GM21786 (cell line): ENCODE measurements at regions not wholly inside any gene's neighbourhood (a gene's known extent, or its start where the extent isn't known, plus 50 kb on each side); places are given as distances from the start of the nearest gene placed in this dataset.
A peak's percentile ranks its signal among the peaks of the same experiment; 100 is the strongest.
"Not testable (repeated sequence)": the region's sequence is repeated elsewhere in the genome, so short reads cannot be mapped to it uniquely, and the experiment has no call there.

Source experiments
- ATAC-seq: cut with Tn5 transposase; IDR thresholded peaks from one replicate; pipeline ENCODE4 v1.9.1; 2021; ENCODE audit not compliant: unreplicated experiment

DNA sequence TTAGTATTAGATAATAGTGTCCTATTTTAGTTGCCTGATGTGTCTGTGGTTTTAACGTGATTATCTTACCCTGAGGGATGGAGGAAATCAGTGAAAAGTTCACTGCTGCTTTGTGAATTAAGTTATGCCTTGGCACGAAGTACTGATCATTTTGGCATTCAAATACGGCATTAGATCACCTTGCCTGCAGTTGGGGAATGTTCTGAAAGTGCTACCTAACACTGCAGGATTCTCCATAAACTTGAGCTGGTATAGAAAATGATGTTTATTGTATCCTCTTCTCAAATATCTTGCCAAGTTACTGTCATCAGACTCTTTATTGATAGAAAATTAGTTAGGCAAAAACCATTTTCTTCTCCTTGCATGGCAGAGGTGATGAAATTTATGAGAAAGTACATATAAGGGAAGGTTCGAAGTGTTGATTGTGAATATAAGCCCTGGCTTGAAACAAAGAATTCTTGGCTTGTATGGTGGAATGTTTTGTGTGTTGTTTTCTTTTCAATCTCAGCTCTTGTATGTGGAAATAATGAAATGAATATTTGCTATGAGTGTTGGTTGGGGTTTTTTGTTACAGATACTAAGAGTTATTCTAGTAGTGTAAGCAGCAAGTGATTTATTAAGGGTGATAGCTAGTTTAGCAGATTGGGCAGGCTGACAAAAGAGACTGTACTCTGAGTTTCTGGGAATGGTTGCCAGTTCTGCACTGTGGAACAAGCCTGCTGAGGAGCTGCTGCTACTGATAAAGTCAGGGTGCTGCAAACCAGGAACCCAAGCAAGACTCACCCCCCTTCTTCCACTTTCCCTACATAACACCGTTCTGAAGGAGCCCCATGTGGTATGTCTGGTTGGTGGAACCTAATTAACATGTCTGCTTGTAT is 448.3 kb downstream of the PCNX1 start:
- ATAC-seq = no peak

DNA sequence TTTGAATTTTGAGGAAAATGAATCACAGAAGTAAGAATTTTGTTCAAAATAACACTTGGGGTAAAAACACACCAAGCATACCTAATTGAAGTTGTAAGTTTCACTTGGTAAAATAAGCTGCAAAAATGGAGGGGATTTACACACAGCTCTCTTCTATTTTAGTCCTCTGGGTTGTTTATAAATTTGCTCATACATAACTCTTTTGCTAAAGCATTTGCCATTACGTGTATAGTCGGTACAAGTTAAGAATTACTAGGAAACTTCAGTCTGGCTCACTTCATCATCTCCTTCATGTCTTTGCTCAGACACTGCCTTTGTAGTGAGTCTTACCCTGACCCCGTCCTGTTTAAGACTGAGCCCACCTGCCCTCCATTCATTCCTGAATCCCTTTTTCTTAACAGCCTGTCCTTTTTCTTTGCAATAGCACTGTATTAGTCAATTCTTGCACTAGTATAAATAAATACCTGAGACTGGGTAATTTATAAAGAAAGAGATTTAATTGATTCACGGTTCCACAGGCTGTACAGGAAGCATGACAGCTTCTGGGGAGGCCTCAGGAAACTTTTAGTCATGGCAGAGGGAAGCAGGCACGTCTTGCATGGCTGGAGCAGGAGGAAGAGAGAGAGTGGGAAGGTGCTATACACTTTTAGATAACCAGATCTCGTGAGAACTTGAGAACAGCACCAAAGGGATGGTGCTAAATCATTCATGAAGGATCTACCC is 451.1 kb downstream of the PCNX1 start:
- ATAC-seq = no peak

DNA sequence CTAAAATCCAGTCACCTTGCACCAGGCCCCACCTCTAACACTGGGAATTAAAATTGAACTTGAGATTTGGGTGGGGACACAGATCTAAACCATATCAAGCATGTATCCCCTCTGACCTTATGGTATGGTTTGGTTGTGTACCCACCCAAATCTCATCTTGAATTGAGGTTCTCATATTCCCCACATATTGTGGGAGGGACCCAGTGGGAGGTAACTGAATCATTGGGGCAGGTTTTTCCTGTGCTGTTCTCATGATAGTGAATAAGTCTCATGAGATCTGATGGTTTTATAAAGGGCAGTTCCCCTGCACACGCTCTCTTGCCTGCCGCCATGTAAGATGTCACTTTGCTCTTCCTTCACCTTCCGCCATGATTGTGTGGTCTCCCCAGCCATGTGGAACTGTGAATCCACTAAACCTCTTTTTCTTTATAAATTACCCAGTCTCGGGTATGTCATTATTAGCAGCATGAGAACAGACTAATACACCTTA is 451.7 kb downstream of the PCNX1 start:
- ATAC-seq = not testable (repeated sequence)

DNA sequence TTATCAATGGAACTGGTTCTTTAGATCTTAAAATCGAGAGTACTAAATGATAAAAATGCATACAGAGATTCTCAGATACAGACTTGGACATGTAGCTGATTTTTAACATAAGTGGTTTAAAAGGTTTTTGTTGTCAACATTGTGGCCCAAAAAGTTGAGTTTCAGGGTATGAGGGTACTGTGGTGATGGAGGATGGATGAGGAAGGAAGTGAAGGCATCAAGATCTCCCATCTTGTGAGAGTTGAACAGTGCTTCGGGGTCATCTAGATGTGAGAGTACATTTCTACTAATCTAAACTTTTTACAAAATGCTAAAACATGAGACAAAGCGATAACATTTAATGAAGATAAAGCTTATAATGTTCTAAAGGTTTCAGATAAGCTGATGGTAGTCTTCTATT is 452.6 kb downstream of the PCNX1 start:
- ATAC-seq = no peak

DNA sequence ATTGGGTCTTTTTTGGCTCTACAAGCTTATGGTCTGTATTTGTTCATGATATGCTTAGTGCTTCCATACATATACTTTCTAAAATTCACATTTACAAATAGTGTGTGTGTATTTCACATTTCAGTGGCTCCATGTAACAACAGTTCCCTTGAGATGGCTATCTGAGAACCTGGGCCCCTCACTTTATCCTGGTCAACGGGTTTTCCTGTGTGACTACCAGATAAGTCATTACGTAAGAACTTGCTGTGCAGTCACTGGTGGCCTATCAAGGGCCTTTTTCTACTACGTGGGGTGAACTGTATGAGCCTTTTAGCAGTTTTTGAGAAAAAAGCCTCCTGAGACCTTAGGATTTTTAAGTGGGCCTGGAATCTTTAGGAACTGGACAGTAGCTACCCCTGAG is 454.1 kb downstream of the PCNX1 start:
- ATAC-seq = no peak

DNA sequence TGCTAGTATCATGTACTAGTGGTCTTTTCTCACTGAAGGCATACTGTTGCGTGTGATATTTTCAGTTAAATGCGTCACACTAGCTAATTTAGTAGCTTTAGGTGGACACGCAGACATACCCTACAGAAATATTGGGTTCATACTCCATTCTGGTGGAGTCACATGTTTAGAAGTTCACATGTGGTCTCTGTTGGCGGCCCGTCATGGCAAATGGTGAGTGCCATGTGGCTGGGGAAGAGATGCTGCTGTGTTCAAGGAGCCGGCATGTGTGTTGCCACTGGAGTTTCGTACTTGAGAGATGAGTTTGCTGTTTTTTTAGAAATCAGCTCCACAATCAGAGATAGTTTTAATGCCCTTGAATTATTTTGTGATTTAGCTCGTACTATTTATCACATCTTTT is 454.6 kb downstream of the PCNX1 start:
- no peak for ATAC-seq

DNA sequence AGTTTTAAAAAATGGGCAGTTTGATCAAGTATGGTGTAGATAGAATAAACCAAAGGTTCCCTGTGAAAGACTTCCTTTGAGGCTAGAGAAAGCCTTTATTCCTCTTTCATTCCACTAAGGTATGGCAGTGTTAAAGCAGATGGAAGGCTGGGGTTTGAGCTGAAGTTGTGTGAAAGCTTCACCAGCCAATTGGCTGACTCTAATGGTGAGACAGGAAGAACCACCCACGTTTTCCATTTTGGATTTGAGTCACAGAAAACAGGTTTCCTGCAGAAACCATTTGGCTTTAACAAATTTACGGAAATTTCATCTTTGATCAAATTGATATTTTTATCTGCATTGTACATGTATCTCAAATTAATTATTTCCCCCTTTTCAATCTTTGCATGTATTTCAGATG is 455.0 kb downstream of the PCNX1 start:
- ATAC-seq = no peak

DNA sequence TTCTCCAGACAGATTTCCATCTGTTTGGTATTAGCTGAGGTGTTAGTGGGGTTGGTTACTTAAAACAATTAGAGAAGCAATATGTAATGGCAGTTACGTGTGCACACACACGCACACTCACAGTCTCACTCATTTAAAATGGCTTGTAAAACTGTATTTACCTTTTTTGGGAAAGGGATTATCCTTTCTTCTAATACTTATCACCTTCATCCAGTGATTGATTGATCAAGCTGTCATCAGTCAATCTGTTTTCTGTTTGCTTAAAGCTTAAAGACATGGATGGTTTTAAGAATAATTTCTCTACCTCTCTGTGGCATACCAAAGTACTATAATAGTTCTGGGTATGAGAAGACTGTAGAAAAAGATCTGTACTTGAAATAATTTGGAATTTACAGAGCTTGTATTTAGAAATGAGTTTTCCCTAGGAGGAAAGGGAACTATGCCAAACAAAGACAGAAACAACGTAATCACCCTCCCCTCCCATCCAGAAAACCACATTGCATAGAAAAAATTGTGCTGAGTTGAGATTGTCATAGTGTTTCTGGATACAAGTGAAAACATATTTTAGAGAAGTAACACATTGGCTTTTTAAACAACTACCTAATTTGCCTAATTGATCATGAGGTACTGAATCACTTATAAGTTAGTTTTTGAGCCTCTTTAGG is 455.8 kb downstream of the PCNX1 start:
- peak; percentile 54 for ATAC-seq

DNA sequence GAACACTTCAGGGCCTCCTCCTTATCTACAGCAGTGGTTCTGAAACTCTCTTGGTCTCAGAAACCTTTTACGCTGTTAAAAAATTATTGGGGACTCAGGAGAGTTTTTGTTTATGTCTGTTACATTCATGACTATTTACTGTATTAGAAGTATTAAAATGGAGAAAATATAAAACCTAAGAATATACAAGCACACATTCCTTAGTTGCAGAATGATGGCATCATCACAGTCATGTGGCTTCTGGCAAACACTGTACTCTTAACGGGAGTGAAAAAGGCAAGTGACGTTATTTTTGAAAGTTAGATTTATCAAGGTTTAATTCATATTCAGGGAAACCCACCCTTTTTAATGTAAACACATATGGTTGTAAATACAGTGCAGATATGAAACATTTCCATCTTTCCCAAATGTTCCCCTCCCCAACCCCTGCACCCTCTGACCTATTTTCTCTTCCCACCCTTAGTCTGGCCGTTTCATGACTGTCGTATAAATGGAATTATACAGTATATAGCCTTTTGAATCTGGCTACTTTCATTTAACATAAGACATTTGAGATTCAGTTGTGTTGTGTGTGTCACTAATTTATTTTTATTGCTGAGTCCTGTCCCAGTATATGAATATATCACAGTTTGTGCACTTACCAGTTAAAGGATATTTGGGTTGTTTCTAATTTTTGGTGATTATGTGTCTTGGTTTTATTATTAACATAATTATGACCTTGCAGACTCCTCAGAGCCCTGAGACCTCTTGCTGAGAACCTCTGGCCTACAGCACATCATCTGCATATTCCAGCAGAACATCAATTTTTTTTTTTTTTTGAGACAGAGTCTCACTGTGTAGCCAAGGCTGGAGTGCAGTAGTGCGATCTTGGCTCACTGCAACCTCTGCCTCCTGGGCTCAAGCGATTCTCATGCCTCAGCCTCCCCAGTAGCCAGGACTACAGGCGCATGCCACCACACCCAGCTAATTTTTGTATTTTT is 457.0 kb downstream of the PCNX1 start:
- no peak for ATAC-seq

DNA sequence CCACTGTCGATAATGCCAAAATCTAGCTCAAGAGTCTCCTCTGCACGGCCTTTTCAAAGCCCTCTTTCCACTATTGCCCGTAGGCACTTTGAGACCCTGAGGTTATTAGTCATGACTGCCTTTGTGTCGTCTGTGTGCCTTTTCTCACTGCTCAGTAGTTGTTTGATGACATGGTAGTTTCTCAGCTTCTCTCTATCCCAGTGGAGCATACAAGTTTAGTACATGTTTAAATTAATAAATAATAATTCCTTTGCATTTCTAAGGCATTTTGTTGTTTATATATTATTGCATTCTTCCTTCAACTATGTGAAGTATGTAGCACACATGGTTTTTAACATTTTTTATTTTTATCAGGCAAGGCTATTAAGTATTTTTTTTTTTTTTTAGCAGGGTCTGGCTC is 458.1 kb downstream of the PCNX1 start:
- no peak for ATAC-seq

DNA sequence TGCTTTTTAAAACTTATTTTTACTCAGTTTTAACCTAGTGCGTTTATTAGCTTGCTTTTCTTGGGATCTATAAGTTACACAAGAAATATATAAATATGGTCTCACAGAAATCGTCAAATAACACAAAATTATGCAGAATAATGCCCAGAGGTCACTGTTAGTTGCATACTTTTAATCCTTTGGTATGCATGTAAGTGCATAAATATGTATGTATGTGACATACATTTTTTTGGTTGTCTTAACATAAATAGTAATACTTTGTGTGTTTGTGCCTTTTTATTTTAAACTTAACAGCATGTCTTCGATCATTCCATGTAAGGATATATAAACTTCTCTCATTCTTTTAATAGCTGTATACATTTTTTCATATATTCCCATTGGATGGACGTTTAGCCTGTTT is 459.6 kb downstream of the PCNX1 start:
- ATAC-seq = no peak

DNA sequence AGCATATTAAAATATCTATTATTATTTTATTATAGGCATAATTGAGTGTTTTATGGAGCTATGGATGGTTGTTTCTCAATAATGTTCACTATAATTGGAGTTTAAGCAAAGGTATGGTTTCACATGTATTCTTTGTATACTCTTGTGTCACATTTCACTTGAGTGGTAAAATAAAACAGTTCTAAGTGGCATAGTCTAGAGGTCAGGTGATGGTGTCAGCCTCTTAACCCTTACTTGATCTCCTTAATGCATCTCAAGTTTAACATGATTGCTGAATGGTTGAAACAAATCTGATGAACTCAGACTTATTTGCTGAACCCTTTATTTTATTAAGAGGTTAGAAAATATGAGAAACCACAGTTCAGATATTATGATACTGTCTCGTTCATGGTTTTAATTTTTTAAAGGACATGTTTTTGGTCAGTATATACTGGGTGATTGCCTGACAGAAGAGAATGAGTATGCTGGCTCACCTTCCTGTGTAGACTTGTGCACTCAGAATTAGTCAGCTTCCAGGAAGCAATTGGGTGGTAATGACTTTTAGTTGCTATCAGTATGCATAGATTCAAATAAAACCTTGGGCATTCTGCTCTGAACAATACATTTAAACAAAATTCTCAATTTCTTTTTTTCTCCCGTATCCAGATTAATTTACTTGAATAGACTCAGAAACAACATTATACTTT is 464.6 kb downstream of the PCNX1 start:
- ATAC-seq = no peak

DNA sequence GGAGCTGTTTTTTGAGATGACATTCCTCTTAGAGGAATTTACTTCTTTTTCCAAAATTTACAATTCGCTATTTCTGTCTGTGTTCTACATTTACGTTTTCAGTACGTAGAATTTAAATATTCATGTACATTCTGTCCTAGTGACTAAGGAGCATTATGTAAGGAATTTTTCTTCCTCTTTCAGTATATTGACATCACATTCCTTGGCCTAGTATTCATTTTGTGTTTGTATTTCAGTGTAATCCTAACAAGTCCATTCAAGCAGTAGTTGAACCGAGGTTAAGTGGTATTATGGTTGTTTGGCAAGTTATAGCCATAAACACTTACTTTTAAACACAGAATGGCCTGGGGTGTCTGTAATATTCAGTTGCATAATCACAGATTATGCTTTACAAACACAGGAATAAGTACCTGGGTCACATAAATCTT is 465.2 kb downstream of the PCNX1 start:
- no peak for ATAC-seq

DNA sequence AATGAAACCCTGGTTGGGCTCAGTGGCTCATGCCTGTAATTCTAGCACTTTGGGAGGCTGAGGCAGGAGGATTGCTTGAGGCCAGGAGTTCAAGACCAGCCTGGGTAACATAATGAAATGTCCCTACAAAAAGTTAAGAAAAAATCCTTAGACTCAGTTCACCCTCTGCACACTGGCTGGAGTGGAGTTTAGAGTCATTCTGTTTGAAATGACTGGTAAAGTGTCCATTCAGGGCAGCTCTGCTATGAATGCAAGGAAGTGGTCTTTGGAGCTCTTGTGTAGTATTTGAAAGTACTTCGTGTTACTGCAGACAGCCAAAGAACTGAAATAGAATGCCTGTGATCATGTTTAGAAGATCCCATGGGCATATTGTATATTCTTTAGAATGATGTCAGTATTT is 466.5 kb downstream of the PCNX1 start:
- no peak for ATAC-seq

DNA sequence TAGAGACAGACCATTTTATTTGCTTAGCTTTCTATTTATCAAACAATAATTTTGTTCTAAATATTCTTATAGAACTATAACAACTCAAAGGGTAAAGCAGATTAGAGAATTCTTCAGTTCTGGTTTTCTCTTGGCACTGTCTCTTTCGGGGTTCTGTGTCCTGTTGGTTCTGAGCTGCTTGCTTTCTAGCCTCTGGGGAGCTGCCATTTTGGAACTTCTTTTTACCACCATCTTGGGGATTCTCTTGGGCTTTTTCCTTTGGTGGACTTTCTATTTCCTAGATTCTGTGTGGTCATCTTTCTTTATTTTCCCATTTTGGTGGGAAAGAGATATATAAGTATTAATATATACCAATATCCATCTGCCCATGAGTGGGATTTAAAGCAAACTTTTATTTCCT is 467.7 kb downstream of the PCNX1 start:
- no peak for ATAC-seq

DNA sequence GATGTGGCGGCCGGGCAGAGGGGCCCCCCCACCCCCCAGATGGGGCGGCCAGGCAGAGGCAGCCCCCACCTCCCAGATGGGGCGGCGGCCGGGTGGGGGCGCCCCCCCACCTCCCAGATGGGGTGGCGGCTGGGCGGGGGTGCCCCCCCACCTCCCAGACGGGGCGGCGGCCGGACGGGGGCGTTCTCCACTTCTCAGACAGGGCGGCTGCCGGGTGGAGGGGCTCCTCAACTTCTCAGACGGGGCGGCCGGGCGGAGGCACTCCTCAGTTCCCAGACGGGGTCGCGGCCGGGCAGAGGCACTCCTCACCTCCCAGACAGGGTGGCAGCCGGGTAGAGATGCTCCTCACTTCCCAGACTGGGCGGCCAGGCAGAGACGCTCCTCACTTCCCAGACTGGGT is 469.8 kb downstream of the PCNX1 start:
- no peak for ATAC-seq

DNA sequence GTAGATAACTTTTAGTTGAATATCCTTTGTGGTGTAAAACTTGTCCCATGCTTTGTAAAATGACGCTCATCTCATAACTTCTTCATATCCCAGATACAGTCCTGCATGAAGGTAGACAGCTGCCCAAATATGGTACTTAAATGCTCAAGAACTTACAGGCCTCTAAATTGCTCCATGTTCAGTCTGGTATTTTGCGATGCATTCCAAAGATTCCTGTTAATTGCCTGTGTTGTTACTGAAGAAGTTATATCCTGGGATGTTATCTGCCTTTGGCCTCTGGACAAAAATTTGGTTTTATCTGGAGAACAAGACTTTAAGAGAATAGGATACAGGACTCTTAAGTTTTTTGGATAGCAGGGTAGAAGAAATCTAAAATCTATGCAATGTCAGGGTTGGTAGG is 473.0 kb downstream of the PCNX1 start:
- ATAC-seq = no peak

DNA sequence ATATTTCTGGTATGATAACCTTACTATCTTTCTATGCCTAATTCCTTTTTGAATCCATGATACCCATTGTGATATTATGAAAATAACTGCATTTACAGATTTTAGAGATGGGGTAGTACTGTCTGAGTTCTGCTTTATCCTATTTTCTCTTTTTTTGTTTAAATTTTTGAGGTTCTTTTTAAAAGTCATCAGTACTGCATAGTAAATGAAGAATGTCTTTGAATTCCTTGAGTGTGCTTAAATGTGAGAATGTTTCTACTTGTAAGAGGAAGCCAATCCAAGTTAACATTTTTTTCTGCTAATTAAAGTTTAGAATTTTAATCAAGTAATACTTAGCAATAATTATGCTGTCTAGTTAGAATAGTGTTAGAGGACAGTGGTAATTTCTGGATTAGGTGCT is 474.6 kb downstream of the PCNX1 start:
- ATAC-seq = no peak

DNA sequence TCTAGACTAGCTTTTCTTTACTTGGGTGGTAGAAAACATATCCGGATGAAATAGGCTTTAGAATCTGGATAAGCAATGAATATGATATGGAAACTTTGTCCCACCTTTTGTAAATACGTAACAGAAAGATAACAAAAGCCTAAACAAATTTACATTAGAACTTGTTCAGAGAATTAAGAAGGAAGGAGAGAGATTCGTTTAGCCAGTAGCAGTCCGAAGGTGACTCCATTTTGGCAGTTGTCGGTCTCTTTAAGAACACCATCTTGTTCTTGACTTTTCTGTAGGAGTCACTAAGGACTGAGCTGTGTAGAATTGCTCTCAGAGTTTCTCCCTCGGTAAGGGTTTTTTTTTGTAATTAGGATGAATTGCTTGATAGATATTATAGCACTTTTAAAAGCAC is 475.1 kb downstream of the PCNX1 start:
- no peak for ATAC-seq

DNA sequence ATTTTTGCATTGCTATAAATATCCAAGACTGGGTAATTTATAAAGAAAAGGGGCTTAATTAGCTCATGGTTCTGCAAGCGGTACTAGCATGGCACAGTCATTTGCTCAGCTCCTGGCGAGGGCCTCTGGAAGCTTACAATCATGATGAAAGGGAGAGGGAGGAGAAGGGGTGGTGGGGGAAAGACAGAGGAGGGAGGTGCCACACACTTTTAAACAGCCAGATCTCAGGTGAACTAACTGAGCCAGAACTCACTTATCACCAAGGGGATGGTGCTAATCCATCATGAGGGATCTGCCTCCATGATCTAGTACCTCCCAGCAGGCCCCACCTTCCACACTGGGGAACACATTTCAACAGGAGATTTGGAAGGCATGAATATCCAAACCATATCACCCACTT is 476.3 kb downstream of the PCNX1 start:
- no peak for ATAC-seq
